ENCODE measurements at regions not wholly inside any gene's neighbourhood (a gene's known extent, or its start where the extent isn't known, plus 50 kb on each side); places are given as distances from the start of the nearest gene placed in this dataset.

GRCh38 chr12:84201976-84202375 lies 710.6 kb downstream of the SLC6A15 start (continued):
- TF ChIP-seq CHD7 (IDR thresholded peaks at IDR 0.05; ENCODE audit: insufficient replicate concordance, low read length) (no peak), BACH1 (IDR thresholded peaks at IDR 0.05; ENCODE audit: low read length) (no peak), RBBP5 (IDR thresholded peaks at IDR 0.05; ENCODE audit: borderline replicate concordance, low read depth, low read length) (no peak), POLR2A (IDR thresholded peaks at IDR 0.05; ENCODE audit: control extremely low read depth in 1 of 2, low read depth in 2 of 2, low read length in 2 of 2) (no peak), MAX (IDR thresholded peaks at IDR 0.05) (no peak), FOSL1 (IDR thresholded peaks at IDR 0.05; ENCODE audit: insufficient read depth, low read depth, low read length) (no peak), POLR2AphosphoS5 (IDR thresholded peaks at IDR 0.05; ENCODE audit: low read depth, low read length) (no peak)

Measured in H1 (cell line).